Neuronal stem cell (in vitro differentiated cells): ENCODE measurements at regions not wholly inside any gene's neighbourhood (a gene's known extent, or its start where the extent isn't known, plus 50 kb on each side); places are given as distances from the start of the nearest gene placed in this dataset.
"Not testable (repeated sequence)": the region's sequence is repeated elsewhere in the genome, so short reads cannot be mapped to it uniquely, and the experiment has no call there.

Source experiments
- DNase-seq: peaks from one replicate; pipeline ENCODE4 v3.0.0-alpha.2; 2013; ENCODE audit warnings: low spot score
- H2AFZ ChIP-seq: one replicate; pipeline ENCODE4 v1.6.1; 2013; ENCODE audit warnings: mild to moderate bottlenecking, low read length, inconsistent platforms
- H2AK5ac ChIP-seq: 2 replicates; pipeline ENCODE4 v1.6.1; 2013; ENCODE audit warnings: low read depth, mild to moderate bottlenecking, inconsistent platforms, low read length, moderate library complexity, mixed read lengths
- H2BK120ac ChIP-seq: 2 replicates; pipeline ENCODE4 v1.6.1; 2013; ENCODE audit warnings: low read depth, mild to moderate bottlenecking, inconsistent platforms, low read length, moderate library complexity, mixed read lengths
- H2BK12ac ChIP-seq: one replicate; pipeline ENCODE4 v1.6.1; 2013; ENCODE audit warnings: low read length, inconsistent platforms
- H2BK15ac ChIP-seq: 2 replicates; pipeline ENCODE4 v1.6.1; 2013; ENCODE audit warnings: mild to moderate bottlenecking, low read length, inconsistent platforms, mixed read lengths
- H2BK5ac ChIP-seq: one replicate; pipeline ENCODE4 v1.6.1; 2013; ENCODE audit warnings: inconsistent platforms, mild to moderate bottlenecking, low read length, moderate library complexity
- H3K14ac ChIP-seq: one replicate; pipeline ENCODE4 v1.6.1; 2013; ENCODE audit warnings: low read length, inconsistent platforms
- H3K18ac ChIP-seq: 2 replicates; pipeline ENCODE4 v1.6.1; 2013; ENCODE audit warnings: low read length, inconsistent platforms
- H3K23ac ChIP-seq: 2 replicates; pipeline ENCODE4 v1.6.1; 2013; ENCODE audit warnings: low read depth, mild to moderate bottlenecking, mixed read lengths, low read length, inconsistent platforms; ENCODE audit not compliant: poor library complexity
- H3K27ac ChIP-seq: replicated peaks from 3 replicates; pipeline ENCODE4 v1.5.1; 2013; ENCODE audit warnings: low read length, inconsistent platforms
- H3K27me3 ChIP-seq, 3 experiments: 2 replicates each; pipeline ENCODE4 v1.6.1; 2013; ENCODE audit warnings: low read length in 3 of 3, mild to moderate bottlenecking in 2 of 3, inconsistent platforms in 1 of 3, low read depth in 1 of 3, mixed read lengths in 1 of 3, moderate library complexity in 1 of 3; ENCODE audit not compliant: control insufficient read depth in 3 of 3, insufficient read depth in 3 of 3
- H3K36me3 ChIP-seq, 2 donors: replicated peaks in 1 of 2; 2 replicates each; pipeline ENCODE4 v1.6.1; 2013; ENCODE audit warnings: low read length in 2 of 2; ENCODE audit not compliant: control insufficient read depth in 2 of 2, insufficient read depth in 2 of 2
- H3K4ac ChIP-seq: 2 replicates; pipeline ENCODE4 v1.6.1; 2013; ENCODE audit warnings: inconsistent platforms, mild to moderate bottlenecking, low read length, moderate library complexity
- H3K4me1 ChIP-seq, 2 donors: 1 replicate in 1 of 2; 2 replicates in 1 of 2; pipeline ENCODE4 v1.6.1; 2013; ENCODE audit warnings: low read length in 2 of 2, low read depth in 1 of 2; ENCODE audit not compliant: control insufficient read depth in 2 of 2, insufficient read depth in 1 of 2
- H3K4me2 ChIP-seq: one replicate; pipeline ENCODE4 v1.6.1; 2013; ENCODE audit warnings: mild to moderate bottlenecking, low read length, inconsistent platforms; ENCODE audit not compliant: insufficient read depth, poor library complexity, severe bottlenecking
- H3K4me3 ChIP-seq, 2 donors: 2 replicates each; pipeline ENCODE4 v1.5.1; 2013; ENCODE audit warnings: low read length in 2 of 2, mild to moderate bottlenecking in 2 of 2, inconsistent platforms in 1 of 2, moderate library complexity in 1 of 2
- H3K79me1 ChIP-seq: one replicate; pipeline ENCODE4 v1.6.1; 2013; ENCODE audit warnings: low read depth, mild to moderate bottlenecking, inconsistent platforms, low read length, moderate library complexity
- H3K9ac ChIP-seq: one replicate; pipeline ENCODE4 v1.6.1; 2013; ENCODE audit warnings: mild to moderate bottlenecking, low read depth, low read length, inconsistent platforms; ENCODE audit not compliant: poor library complexity
- H3K9me3 ChIP-seq, 2 donors: replicated peaks in 1 of 2; 2 replicates each; pipeline versions ENCODE3 to v1.6.1; 2013; ENCODE audit warnings: low read length in 2 of 2, mild to moderate bottlenecking in 2 of 2, inconsistent platforms in 1 of 2, low read depth in 1 of 2, mixed read lengths in 1 of 2, moderate library complexity in 1 of 2; ENCODE audit not compliant: control insufficient read depth in 2 of 2, insufficient read depth in 1 of 2
- H4K8ac ChIP-seq: one replicate; pipeline ENCODE4 v1.6.1; 2013; ENCODE audit warnings: low read depth, mild to moderate bottlenecking, inconsistent platforms, low read length, moderate library complexity
- H4K91ac ChIP-seq: one replicate; pipeline ENCODE4 v1.6.1; 2013; ENCODE audit warnings: low read length, low read depth, mild to moderate bottlenecking, inconsistent platforms; ENCODE audit not compliant: poor library complexity
- WGBS, 2 donors: extraction: QIAGEN DNeasy Blood & Tissue Kit; methylation state at CpG; one replicate each; pipeline ENCODE4 v1.1.7; 2013; ENCODE audit warnings: missing lambda C conversion rate in 2 of 2, mixed read lengths in 1 of 2; ENCODE audit not compliant: insufficient read length in 2 of 2, insufficient replicate concordance in 1 of 2; ENCODE audit errors: extremely low coverage in 2 of 2; 5-methylcytosine and 5-hydroxymethylcytosine counted together

- Histone ChIP-seq H2AK5ac (no peak overlapping the region), H2BK5ac (no peak overlapping the region), H4K91ac (no peak overlapping the region), H3K14ac (no peak overlapping the region), H3K36me3 (no peaks in the 10 kb centered on the region), H3K18ac (no peak overlapping the region), H3K4me3 (no peak overlapping the region), H3K4me1 (no peaks in the 10 kb centered on the region), H3K27me3 (peaks cover 0 to 10% (median 0%) of the 10 kb centered on the region in 3 experiments), H4K8ac (no peak overlapping the region), H3K9ac (no peak overlapping the region), H2BK15ac (no peak overlapping the region), H3K79me1 (no peaks in the 10 kb centered on the region), H2AFZ (no peak overlapping the region), H3K4me2 (no peak overlapping the region), H3K4ac (no peak overlapping the region), H3K27ac (no peak overlapping the region), H3K23ac (no peak overlapping the region), H3K9me3 (peaks cover 0 to 4% of the 10 kb centered on the region in 2 donors), H2BK120ac (no peak overlapping the region), H2BK12ac (no peak overlapping the region)
- DNase-seq: no peak
- WGBS, 2 donors: no CpG with 5 or more reads among the region's 8 CpGs
Observed at GRCh38 chrX:506341-506740, 119.6 kb upstream of the PPP2R3B start.

- H3K14ac ChIP-seq: no peak overlapping the region
- DNase-seq: no peak
- H2BK15ac ChIP-seq: no peak overlapping the region
- peaks cover 0 to 2% of the 10 kb centered on the region in 2 donors for H3K9me3 ChIP-seq
- no peak overlapping the region for H2AK5ac ChIP-seq
- H2AFZ ChIP-seq: no peak overlapping the region
- H3K18ac ChIP-seq: no peak overlapping the region
- H2BK5ac ChIP-seq: no peak overlapping the region
- no peak overlapping the region for H4K91ac ChIP-seq
- no peaks in the 10 kb centered on the region for H3K4me1 ChIP-seq
- no CpG with 5 or more reads among the region's 8 CpGs for WGBS, 2 donors
- H3K27ac ChIP-seq: no peak overlapping the region
- no peak overlapping the region for H3K4me2 ChIP-seq
- no peak overlapping the region for H3K4me3 ChIP-seq
- H2BK120ac ChIP-seq: no peak overlapping the region
- no peak overlapping the region for H2BK12ac ChIP-seq
- no peaks in the 10 kb centered on the region for H3K27me3 ChIP-seq
- no peak overlapping the region for H3K23ac ChIP-seq
- H3K9ac ChIP-seq: no peak overlapping the region
- H3K4ac ChIP-seq: no peak overlapping the region
- H3K36me3 ChIP-seq: no peaks in the 10 kb centered on the region
- H4K8ac ChIP-seq: no peak overlapping the region
- no peaks in the 10 kb centered on the region for H3K79me1 ChIP-seq
Observed at GRCh38 chrX:508163-508562, 121.5 kb upstream of the PPP2R3B start.

GRCh38 chrX:508821-509220 lies 121.8 kb upstream of the SHOX start:
- not testable (repeated sequence) for H3K36me3 ChIP-seq, H3K23ac ChIP-seq, H2BK120ac ChIP-seq, H4K8ac ChIP-seq, H2AFZ ChIP-seq, H3K27ac ChIP-seq, DNase-seq, H2BK5ac ChIP-seq, H3K14ac ChIP-seq, H3K4me2 ChIP-seq, H2AK5ac ChIP-seq, H3K9ac ChIP-seq, H3K4ac ChIP-seq, H3K79me1 ChIP-seq, H2BK12ac ChIP-seq, H3K18ac ChIP-seq, H3K4me1 ChIP-seq, H3K9me3 ChIP-seq, H4K91ac ChIP-seq, H3K4me3 ChIP-seq, H3K27me3 ChIP-seq, H2BK15ac ChIP-seq
- no CpG with 5 or more reads among the region's 5 CpGs for WGBS, 2 donors

GRCh38 chrX:511089-511488 lies 119.5 kb upstream of the SHOX start:
- not testable (repeated sequence) for H2AK5ac ChIP-seq, H2AFZ ChIP-seq, H3K23ac ChIP-seq, H3K36me3 ChIP-seq, H4K8ac ChIP-seq, H3K14ac ChIP-seq, H3K9me3 ChIP-seq, H4K91ac ChIP-seq, H3K27ac ChIP-seq, H3K18ac ChIP-seq, H3K4ac ChIP-seq, H2BK15ac ChIP-seq, H2BK120ac ChIP-seq, H2BK5ac ChIP-seq, H3K9ac ChIP-seq, DNase-seq, H3K27me3 ChIP-seq, H2BK12ac ChIP-seq, H3K4me1 ChIP-seq, H3K79me1 ChIP-seq, H3K4me2 ChIP-seq, H3K4me3 ChIP-seq
- WGBS, 2 donors: no CpG with 5 or more reads among the region's 4 CpGs
